Tibial nerve (tissue), 4 donors: ENCODE measurements at regions not wholly inside any gene's neighbourhood (a gene's known extent, or its start where the extent isn't known, plus 50 kb on each side); places are given as distances from the start of the nearest gene placed in this dataset.

Experiments
- EP300 ChIP-seq, 2 donors: sonication (generic); formaldehyde crosslinking; IDR thresholded peaks; one replicate each; pipeline ENCODE4 v1.6.1; 2017; ENCODE audit warnings: antibody characterized with exemption in 2 of 2, mild to moderate bottlenecking in 1 of 2
- POLR2A ChIP-seq, 2 donors: fragments of 450-650 bp; IDR thresholded peaks; one replicate each; pipeline ENCODE4 v1.6.1; 2017; ENCODE audit warnings: antibody characterized with exemption in 2 of 2, mild to moderate bottlenecking in 2 of 2, moderate library complexity in 2 of 2
- TF ChIP-seq, protein P1 (sequence below), 5 experiments: fragments of 200-600 bp in 3 of 5; fragments of 450-650 bp in 2 of 5; sonication (generic) in 3 of 5; IDR thresholded peaks; one replicate each; pipeline ENCODE4 v1.5.1; 2016 to 2019; ENCODE audit warnings: antibody characterized with exemption in 5 of 5, mild to moderate bottlenecking in 3 of 5, moderate library complexity in 2 of 5

DNA sequence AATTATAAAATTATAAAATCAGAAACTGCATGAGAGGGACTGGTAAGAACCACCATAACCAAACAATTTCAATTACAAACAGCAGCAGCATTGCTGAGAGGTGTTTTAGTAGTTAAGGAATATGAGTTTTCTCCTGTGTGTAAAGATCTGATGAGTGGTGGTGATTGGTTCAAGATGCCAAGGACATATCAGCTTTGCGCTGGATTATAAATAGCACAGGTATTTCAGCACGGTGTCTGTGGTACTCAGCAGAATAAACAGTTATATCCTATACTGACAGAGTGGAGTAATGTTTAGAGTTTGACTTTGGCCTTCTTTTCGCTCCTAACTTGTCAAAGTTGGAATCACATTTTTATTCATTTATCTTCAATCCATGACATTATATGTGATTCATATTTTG is 501.0 kb downstream of the CDH26 start:
- TF ChIP-seq POLR2A (IDR thresholded peaks at IDR 0.05) (no peak), EP300 (IDR thresholded peaks at IDR 0.05) (no peak)
- TF ChIP-seq, protein P1, sequence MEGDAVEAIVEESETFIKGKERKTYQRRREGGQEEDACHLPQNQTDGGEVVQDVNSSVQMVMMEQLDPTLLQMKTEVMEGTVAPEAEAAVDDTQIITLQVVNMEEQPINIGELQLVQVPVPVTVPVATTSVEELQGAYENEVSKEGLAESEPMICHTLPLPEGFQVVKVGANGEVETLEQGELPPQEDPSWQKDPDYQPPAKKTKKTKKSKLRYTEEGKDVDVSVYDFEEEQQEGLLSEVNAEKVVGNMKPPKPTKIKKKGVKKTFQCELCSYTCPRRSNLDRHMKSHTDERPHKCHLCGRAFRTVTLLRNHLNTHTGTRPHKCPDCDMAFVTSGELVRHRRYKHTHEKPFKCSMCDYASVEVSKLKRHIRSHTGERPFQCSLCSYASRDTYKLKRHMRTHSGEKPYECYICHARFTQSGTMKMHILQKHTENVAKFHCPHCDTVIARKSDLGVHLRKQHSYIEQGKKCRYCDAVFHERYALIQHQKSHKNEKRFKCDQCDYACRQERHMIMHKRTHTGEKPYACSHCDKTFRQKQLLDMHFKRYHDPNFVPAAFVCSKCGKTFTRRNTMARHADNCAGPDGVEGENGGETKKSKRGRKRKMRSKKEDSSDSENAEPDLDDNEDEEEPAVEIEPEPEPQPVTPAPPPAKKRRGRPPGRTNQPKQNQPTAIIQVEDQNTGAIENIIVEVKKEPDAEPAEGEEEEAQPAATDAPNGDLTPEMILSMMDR (IDR thresholded peaks at IDR 0.05), result no peak
